Stimulated activated CD4-positive, alpha-beta T cell treated with anti-CD3 and anti-CD28 coated beads, Interleukin-15, amount 100 ng/mL, for 1 hour (primary cell): ENCODE measurements at regions not wholly inside any gene's neighbourhood (a gene's known extent, or its start where the extent isn't known, plus 50 kb on each side); places are given as distances from the start of the nearest gene placed in this dataset.

Experiments used
- DNase-seq, 2 donors: peaks; one replicate each; pipeline ENCODE4 v3.0.0-alpha.2; 2020; ENCODE audit warnings: low read depth in 1 of 2, low spot score in 1 of 2

- DNase-seq = no peak
These were observed 304.1 kb downstream of the MCTP2 start for GRCh38 chr15:94535298-94536048.

DNA sequence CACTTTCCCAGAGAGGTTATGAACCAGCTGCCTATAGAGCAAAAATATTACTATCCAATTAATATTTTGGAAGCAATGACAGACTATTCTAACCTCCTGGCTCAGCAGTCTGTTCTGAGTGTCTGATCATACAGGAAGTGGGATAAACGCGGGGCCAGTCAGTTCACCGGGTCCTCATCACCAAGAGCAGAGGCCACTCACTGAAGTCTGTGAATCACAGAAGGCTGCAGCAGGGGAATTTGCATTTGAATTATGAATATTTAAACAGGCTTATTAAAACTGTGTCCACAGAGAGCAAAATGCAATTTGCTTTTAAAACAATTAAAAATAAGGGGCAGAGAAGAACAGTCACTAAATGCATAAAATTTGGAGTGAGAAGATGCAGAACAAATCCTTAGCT, 305.2 kb downstream of the MCTP2 start:
- no peak for DNase-seq

GRCh38 chr15:94538280-94538679, 306.9 kb downstream of the MCTP2 start:
- DNase-seq = no peak

DNA sequence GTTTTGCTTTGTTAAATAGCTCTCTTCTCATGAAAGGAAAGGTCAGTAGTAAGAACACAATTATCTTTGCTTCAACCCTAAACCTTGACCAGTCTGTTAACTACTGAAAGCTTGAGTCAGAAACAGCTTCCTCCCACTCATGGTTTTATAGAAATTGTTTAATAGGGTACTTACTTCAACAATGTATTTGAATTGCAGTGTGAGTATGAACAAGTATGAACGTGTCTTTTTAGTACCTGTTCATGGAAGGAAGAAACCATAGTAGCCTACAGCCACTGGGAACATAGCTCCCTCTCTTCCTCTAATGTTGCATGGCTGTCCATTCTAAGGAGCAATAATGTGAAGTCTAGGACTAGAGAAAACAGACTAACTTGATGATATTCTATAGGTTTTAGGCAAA, 311.0 kb downstream of the MCTP2 start:
- no peak for DNase-seq

- DNase-seq = no peak
These were observed 315.4 kb downstream of the MCTP2 start for GRCh38 chr15:94546808-94547207.

- no peak for DNase-seq
These were observed 316.4 kb downstream of the MCTP2 start for GRCh38 chr15:94547711-94548110.

GRCh38 chr15:94555841-94556519, 324.6 kb downstream of the MCTP2 start:
- no peak for DNase-seq

GRCh38 chr15:94561036-94561689, 329.8 kb downstream of the MCTP2 start:
- DNase-seq = no peak

GRCh38 chr15:94563456-94563855, 332.1 kb downstream of the MCTP2 start:
- DNase-seq = no peak

- DNase-seq = no peak
These were observed 345.6 kb downstream of the MCTP2 start for GRCh38 chr15:94576889-94577533.

GRCh38 chr15:94579286-94579685, 347.9 kb downstream of the MCTP2 start:
- no peak for DNase-seq

DNA sequence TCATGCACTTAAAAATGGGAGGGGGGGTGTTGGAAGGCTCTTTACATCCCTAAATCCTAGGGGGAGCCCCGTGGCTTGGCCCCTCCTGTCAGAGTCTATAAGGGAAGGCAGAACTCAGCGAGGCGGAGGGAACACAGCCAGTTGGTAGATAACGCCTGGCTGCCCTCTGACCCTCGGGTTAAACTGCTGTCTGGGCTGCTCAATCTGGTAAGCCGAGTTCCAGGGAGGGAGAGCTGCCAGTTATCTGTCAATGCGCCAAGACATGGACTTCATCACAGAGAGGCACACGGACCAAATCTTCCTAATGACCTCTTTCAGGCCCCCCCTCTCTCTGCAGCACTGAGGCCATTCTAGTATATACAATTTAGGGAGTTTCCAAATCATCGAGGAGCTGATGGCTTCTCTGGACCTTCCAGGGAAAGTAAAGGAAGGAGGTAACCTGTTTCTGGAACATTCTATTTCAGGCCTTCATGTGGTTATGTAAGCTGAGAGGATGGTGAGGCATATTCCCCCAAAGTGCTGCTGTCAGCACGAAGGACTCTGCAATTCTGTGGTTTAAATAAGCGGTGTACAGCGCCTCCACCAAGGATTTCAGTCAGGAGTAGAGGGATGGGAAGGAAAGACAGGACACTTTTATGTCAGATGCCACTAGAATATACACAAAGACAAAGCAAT, 349.0 kb downstream of the MCTP2 start:
- no peak for DNase-seq

DNA sequence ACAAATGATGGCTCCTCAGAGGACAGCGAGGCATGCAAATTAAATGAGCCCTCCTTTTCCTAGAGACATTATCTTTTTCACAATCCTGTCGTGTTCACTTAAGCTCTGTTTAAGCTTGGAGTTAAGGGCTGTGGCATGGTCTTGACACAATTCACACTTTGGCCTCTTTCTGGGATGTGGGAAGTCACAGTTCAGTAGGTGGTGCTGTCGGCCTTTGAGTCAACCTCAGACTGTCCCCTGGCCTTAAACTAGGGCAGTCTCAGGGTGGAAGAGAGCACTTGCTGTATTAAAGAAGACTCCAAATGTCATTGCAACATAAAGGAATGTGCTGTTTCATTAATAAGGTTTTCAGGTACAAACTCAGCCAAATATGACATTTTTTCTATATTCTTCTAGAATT, 351.0 kb downstream of the MCTP2 start:
- no peak for DNase-seq

DNA sequence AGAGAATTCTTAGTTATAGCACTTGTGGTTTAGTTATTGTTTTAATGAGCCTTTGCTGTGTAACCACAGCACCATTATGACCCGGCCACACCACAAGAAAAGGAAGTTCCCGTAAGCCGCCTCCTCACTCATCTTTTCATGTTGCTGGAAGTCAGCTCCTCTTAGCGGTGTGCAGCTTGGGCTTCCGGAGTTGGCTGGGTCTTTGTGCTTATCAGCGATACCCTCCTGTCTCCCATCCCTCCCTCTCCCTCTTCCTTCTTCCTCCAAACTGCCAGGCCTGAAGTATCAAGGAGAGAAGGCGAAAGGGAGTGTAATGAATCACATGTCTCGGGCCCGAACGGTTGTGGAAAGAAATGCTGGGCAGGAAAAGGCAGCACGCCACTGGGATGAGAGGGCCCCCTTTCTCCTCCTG, 353.5 kb downstream of the MCTP2 start:
- DNase-seq = peak; percentile 2

GRCh38 chr15:94586099-94586498, 354.7 kb downstream of the MCTP2 start:
- no peak for DNase-seq

GRCh38 chr15:94587113-94587512, 355.8 kb downstream of the MCTP2 start:
- no peak for DNase-seq

- DNase-seq = no peak
These were observed 357.6 kb downstream of the MCTP2 start for GRCh38 chr15:94588993-94589392.

DNA sequence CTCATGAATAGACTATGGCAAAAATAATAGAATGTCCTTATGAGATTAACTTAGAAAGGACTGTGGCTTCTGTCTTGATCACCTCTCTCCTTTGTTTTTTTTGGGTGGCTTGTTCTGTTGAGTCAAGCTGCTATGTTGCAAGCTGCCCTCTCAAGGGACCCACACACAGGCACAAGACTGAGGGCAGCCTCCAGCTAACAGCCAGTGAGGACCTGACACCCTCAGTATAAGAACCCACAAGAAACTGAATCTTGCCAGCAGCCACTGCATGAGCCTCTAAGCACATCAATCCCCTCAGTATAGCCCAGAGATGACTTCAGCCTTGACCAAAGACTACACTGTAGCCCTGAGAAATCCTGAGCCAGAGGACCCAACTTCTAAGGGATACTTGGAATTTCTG, 361.1 kb downstream of the MCTP2 start:
- no peak for DNase-seq

GRCh38 chr15:94596707-94597106, 365.3 kb downstream of the MCTP2 start:
- no peak for DNase-seq

DNA sequence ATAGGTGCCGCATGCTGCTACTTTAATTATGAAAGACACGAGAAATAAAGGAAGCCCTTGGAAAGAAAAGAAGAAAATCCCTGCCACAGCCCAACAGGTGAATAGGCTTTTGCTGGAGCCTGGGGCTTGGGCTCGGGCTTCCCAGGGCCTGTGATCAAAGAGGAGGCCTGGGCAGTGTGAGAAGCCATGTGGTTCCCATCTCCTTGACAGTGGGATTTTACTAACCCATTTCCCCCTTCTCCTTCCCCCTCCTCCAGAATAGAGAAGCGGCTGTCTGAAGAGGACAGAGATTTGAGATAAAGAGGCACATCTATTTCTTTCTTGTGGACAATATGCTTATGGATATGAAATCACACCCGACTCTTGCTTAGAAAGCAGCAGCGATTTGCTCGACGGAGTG, 369.1 kb downstream of the MCTP2 start:
- no peak for DNase-seq

GRCh38 chr15:94602754-94603470, 371.6 kb downstream of the MCTP2 start:
- no peak for DNase-seq
